Erythroblast (primary cell): ENCODE measurements at regions not wholly inside any gene's neighbourhood (a gene's known extent, or its start where the extent isn't known, plus 50 kb on each side); places are given as distances from the start of the nearest gene placed in this dataset.

ENCODE experiments used
- GATA1 ChIP-seq: IDR thresholded peaks from 2 replicates; pipeline ENCODE4 v1.6.1; 2011; ENCODE audit warnings: low read depth, mild to moderate bottlenecking, control low read depth, low read length, moderate library complexity
- POLR2A ChIP-seq: IDR thresholded peaks from 2 replicates; pipeline ENCODE4 v1.6.1; 2011; ENCODE audit warnings: mild to moderate bottlenecking, low read length

- TF ChIP-seq POLR2A (no peak), GATA1 (no peak)
Observed at GRCh38 chr10:107666214-107666613, 501.7 kb upstream of the SORCS1 start.
